Nephron (organoid): ENCODE measurements at regions not wholly inside any gene's neighbourhood (a gene's known extent, or its start where the extent isn't known, plus 50 kb on each side); places are given as distances from the start of the nearest gene placed in this dataset.

Experiments
- H3K27ac Mint-ChIP-seq, 3 experiments: 2 replicates each; pipeline ENCODE4 v1.8.0; 2020; ENCODE audit warnings: mixed read lengths in 3 of 3, mild to moderate bottlenecking in 2 of 3, moderate library complexity in 1 of 3
- H3K27me3 Mint-ChIP-seq: 2 replicates; pipeline ENCODE4 v1.8.0; 2021; ENCODE audit warnings: low read depth, mild to moderate bottlenecking, moderate library complexity, mixed read lengths
- H3K36me3 Mint-ChIP-seq: 2 replicates; pipeline ENCODE4 v1.8.0; 2020; ENCODE audit warnings: low read depth, mixed read lengths
- H3K4me1 Mint-ChIP-seq: 2 replicates; pipeline ENCODE4 v1.8.0; 2020; ENCODE audit warnings: mixed read lengths
- H3K4me3 Mint-ChIP-seq, 3 experiments: 2 replicates each; pipeline ENCODE4 v1.8.0; 2020; ENCODE audit warnings: mild to moderate bottlenecking in 3 of 3, mixed read lengths in 3 of 3, moderate library complexity in 2 of 3
- H3K9me3 Mint-ChIP-seq: 2 replicates; pipeline ENCODE4 v1.8.0; 2020; ENCODE audit warnings: mixed read lengths
- TF ChIP-seq, protein P1 (sequence below), 3 experiments: fragments of 200-600 bp; sonication (generic); IDR thresholded peaks; one replicate each; pipeline ENCODE4 v1.5.0; 2021; ENCODE audit warnings: antibody characterized with exemption in 3 of 3; ENCODE audit not compliant: unreplicated experiment in 3 of 3

GRCh38 chr7:41013117-41013516, 689.8 kb downstream of the INHBA start:
- Mint-ChIP-seq H3K36me3 (no peaks in the 10 kb centered on the region), H3K27me3 (no peaks in the 10 kb centered on the region), H3K9me3 (no peaks in the 10 kb centered on the region), H3K4me1 (peaks cover 15% of the 10 kb centered on the region), H3K27ac (no peak overlapping the region), H3K4me3 (no peak overlapping the region)
- TF ChIP-seq, protein P1, sequence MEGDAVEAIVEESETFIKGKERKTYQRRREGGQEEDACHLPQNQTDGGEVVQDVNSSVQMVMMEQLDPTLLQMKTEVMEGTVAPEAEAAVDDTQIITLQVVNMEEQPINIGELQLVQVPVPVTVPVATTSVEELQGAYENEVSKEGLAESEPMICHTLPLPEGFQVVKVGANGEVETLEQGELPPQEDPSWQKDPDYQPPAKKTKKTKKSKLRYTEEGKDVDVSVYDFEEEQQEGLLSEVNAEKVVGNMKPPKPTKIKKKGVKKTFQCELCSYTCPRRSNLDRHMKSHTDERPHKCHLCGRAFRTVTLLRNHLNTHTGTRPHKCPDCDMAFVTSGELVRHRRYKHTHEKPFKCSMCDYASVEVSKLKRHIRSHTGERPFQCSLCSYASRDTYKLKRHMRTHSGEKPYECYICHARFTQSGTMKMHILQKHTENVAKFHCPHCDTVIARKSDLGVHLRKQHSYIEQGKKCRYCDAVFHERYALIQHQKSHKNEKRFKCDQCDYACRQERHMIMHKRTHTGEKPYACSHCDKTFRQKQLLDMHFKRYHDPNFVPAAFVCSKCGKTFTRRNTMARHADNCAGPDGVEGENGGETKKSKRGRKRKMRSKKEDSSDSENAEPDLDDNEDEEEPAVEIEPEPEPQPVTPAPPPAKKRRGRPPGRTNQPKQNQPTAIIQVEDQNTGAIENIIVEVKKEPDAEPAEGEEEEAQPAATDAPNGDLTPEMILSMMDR (IDR thresholded peaks at IDR 0.05; ENCODE audit: unreplicated experiment in 3 of 3): no peak

DNA sequence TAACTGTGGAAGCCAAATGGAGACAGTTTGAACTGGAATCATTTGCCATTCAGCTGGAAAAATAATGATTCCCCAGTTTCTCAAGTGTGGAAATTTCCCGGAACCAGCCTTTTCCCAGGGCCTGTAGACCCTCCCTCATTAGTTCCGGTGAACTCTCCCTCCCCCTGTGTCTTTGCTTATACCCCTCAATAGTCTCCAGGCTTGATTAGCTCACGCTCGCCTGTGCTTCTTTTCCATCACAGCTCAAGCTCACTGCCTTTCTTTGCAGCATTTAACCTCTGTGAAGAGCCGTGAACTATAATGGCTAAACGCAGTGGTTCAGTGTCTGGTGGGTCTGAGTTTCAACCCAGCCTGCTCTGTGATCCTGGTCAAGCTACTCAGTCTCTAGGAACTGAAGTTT, 690.8 kb downstream of the INHBA start:
- no peaks in the 10 kb centered on the region for H3K36me3 Mint-ChIP-seq
- no peaks in the 10 kb centered on the region for H3K9me3 Mint-ChIP-seq
- H3K4me1 Mint-ChIP-seq: peaks cover 15% of the 10 kb centered on the region
- H3K27ac Mint-ChIP-seq: no peak overlapping the region
- no peaks in the 10 kb centered on the region for H3K27me3 Mint-ChIP-seq
- no peak overlapping the region for H3K4me3 Mint-ChIP-seq
- TF ChIP-seq, protein P1 (IDR thresholded peaks at IDR 0.05; ENCODE audit: unreplicated experiment in 3 of 3): no peak

GRCh38 chr7:41010967-41011366, 691.9 kb downstream of the INHBA start:
- H3K9me3 Mint-ChIP-seq: no peaks in the 10 kb centered on the region
- H3K4me3 Mint-ChIP-seq: no peak overlapping the region
- peaks cover 17% of the 10 kb centered on the region for H3K4me1 Mint-ChIP-seq
- H3K27me3 Mint-ChIP-seq: no peaks in the 10 kb centered on the region
- TF ChIP-seq, protein P1 (IDR thresholded peaks at IDR 0.05; ENCODE audit: unreplicated experiment in 3 of 3): no peak
- H3K36me3 Mint-ChIP-seq: no peaks in the 10 kb centered on the region
- H3K27ac Mint-ChIP-seq: peak overlapping the region in 1 of 3 experiments; percentile 0

DNA sequence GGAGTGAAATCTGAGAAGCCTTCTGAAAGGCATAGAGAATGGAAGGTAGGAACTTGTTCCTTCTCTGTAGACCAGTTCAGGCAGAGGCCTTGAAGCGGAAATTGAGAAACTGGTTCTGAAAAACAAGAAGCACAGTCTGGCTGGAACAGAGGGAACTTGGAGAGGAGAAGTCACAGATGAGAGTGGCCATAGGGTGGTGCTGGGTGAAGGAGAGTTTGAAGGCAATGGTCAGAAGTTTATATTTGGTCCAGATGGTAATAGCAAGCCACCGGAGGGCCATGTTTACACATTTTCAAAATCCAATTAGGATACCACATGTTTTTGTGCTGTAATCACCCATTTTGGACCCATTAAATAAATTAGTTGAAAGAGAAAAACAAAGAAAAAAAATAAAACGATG, 692.5 kb downstream of the INHBA start:
- TF ChIP-seq, protein P1 (IDR thresholded peaks at IDR 0.05; ENCODE audit: unreplicated experiment in 3 of 3): no peak
- no peak overlapping the region for H3K4me3 Mint-ChIP-seq
- H3K4me1 Mint-ChIP-seq: peaks cover 22% of the 10 kb centered on the region
- H3K27me3 Mint-ChIP-seq: no peaks in the 10 kb centered on the region
- H3K36me3 Mint-ChIP-seq: no peaks in the 10 kb centered on the region
- H3K27ac Mint-ChIP-seq: no peak overlapping the region
- no peaks in the 10 kb centered on the region for H3K9me3 Mint-ChIP-seq

DNA sequence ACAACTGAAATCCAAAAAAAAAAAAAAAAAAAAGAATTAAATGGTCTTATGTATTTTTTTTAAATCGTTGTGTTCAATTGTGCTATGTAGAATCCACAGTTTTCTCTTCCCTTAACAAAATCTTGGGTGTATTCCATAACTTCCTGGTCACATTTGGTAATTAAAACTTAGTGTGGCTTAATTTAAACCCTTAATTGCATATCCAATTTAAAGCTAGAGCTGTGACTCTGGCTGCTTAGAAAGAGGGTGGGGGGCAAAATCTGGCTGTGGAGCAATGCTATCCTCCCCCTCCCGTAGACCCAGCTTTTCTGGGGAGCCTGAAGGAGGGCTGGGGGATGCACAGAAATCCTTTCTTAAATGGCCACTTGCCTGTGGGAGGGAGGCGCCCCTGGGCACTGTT, 695.1 kb downstream of the INHBA start:
- peaks cover 22% of the 10 kb centered on the region for H3K4me1 Mint-ChIP-seq
- no peaks in the 10 kb centered on the region for H3K27me3 Mint-ChIP-seq
- H3K9me3 Mint-ChIP-seq: no peaks in the 10 kb centered on the region
- no peak overlapping the region for H3K4me3 Mint-ChIP-seq
- TF ChIP-seq, protein P1 (IDR thresholded peaks at IDR 0.05; ENCODE audit: unreplicated experiment in 3 of 3): no peak
- no peaks in the 10 kb centered on the region for H3K36me3 Mint-ChIP-seq
- H3K27ac Mint-ChIP-seq: no peak overlapping the region

- no peak overlapping the region for H3K4me3 Mint-ChIP-seq
- H3K9me3 Mint-ChIP-seq: no peaks in the 10 kb centered on the region
- H3K36me3 Mint-ChIP-seq: no peaks in the 10 kb centered on the region
- H3K4me1 Mint-ChIP-seq: peaks cover 22% of the 10 kb centered on the region
- H3K27ac Mint-ChIP-seq: no peak overlapping the region
- TF ChIP-seq, protein P1 (IDR thresholded peaks at IDR 0.05; ENCODE audit: unreplicated experiment in 3 of 3): no peak
- no peaks in the 10 kb centered on the region for H3K27me3 Mint-ChIP-seq
Observed at GRCh38 chr7:41007351-41007751, 695.5 kb downstream of the INHBA start.
